Prostate gland (tissue), 2 donors: ENCODE measurements at regions not wholly inside any gene's neighbourhood (a gene's known extent, or its start where the extent isn't known, plus 50 kb on each side); places are given as distances from the start of the nearest gene placed in this dataset.

Experiments
- POLR2A ChIP-seq: fragments of 450-650 bp; IDR thresholded peaks from one replicate; pipeline ENCODE4 v1.6.1; 2016; ENCODE audit warnings: antibody characterized with exemption, mild to moderate bottlenecking
- TF ChIP-seq, protein P1 (sequence below), 4 experiments: fragments of 200-600 bp in 2 of 4; fragments of 450-650 bp in 2 of 4; sonication (generic) in 2 of 4; IDR thresholded peaks; 1 replicate in 3 of 4; 2 replicates in 1 of 4; pipeline ENCODE4 v1.5.1; 2016 to 2019; ENCODE audit warnings: antibody characterized with exemption in 4 of 4, mild to moderate bottlenecking in 2 of 4, moderate library complexity in 2 of 4

DNA sequence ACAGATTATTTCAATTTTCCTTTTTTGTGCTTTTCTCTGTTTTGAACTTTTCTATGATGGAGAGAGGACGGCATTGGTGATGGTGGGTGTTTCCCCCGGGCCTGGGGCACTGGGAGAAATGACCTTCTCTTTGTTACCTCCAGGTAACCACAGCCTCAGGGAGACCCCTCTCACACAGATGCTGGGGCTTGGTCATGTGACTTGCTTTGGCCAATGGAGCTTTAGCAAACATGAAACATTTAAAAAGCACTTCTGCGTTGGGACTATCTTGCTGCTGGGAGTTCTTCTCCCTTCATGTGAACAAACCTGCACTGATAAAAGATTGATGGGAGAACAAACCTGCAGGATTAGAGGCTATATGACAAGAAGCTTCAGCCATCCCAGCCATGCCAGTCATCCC, 122.9 kb downstream of the NGF start:
- TF ChIP-seq, protein P1, sequence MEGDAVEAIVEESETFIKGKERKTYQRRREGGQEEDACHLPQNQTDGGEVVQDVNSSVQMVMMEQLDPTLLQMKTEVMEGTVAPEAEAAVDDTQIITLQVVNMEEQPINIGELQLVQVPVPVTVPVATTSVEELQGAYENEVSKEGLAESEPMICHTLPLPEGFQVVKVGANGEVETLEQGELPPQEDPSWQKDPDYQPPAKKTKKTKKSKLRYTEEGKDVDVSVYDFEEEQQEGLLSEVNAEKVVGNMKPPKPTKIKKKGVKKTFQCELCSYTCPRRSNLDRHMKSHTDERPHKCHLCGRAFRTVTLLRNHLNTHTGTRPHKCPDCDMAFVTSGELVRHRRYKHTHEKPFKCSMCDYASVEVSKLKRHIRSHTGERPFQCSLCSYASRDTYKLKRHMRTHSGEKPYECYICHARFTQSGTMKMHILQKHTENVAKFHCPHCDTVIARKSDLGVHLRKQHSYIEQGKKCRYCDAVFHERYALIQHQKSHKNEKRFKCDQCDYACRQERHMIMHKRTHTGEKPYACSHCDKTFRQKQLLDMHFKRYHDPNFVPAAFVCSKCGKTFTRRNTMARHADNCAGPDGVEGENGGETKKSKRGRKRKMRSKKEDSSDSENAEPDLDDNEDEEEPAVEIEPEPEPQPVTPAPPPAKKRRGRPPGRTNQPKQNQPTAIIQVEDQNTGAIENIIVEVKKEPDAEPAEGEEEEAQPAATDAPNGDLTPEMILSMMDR (IDR thresholded peaks at IDR 0.05): no peak
- TF ChIP-seq POLR2A: no peak
